Globus pallidus (tissue), 1 donor: ENCODE measurements at regions not wholly inside any gene's neighbourhood (a gene's known extent, or its start where the extent isn't known, plus 50 kb on each side); places are given as distances from the start of the nearest gene placed in this dataset.
A peak's percentile ranks its signal among the peaks of the same experiment; 100 is the strongest.
"Not testable (repeated sequence)": the region's sequence is repeated elsewhere in the genome, so short reads cannot be mapped to it uniquely, and the experiment has no call there.

ENCODE experiments used
- DNase-seq: peaks from one replicate; pipeline ENCODE4 v3.0.0-alpha.2; 2015; ENCODE audit warnings: low spot score

- DNase-seq, result no peak
Measured at GRCh38 chr3:69688400-69688799, 50.9 kb upstream of the MITF start.

- DNase-seq, result no peak
Measured at GRCh38 chr3:69687641-69688040, 51.6 kb upstream of the MITF start.

- no peak for DNase-seq
Measured at GRCh38 chr3:69686056-69686455, 53.2 kb upstream of the MITF start.

GRCh38 chr3:69684309-69684961, 54.8 kb upstream of the MITF start:
- no peak for DNase-seq

- no peak for DNase-seq
Measured at GRCh38 chr3:69683082-69683806, 56.0 kb upstream of the MITF start.

- not testable (repeated sequence) for DNase-seq
Measured at GRCh38 chr3:69677456-69677855, 61.8 kb upstream of the MITF start.

GRCh38 chr3:69675786-69676530, 63.3 kb upstream of the MITF start:
- peak; percentile 71 for DNase-seq

GRCh38 chr3:69674752-69675151, 64.5 kb upstream of the MITF start:
- DNase-seq, result no peak

- peak; percentile 77 for DNase-seq
Measured at GRCh38 chr3:69671082-69671952, 67.9 kb upstream of the MITF start.

GRCh38 chr3:69669070-69669469, 70.2 kb upstream of the MITF start:
- no peak for DNase-seq

- no peak for DNase-seq
Measured at GRCh38 chr3:69665026-69665737, 74.1 kb upstream of the MITF start.

- DNase-seq, result no peak
Measured at GRCh38 chr3:69660631-69661030, 78.6 kb upstream of the MITF start.

GRCh38 chr3:69659180-69659910, 79.9 kb upstream of the MITF start:
- DNase-seq, result no peak

- no peak for DNase-seq
Measured at GRCh38 chr3:69658514-69659140, 80.6 kb upstream of the MITF start.

GRCh38 chr3:69657030-69657429, 82.2 kb upstream of the MITF start:
- not testable (repeated sequence) for DNase-seq

- DNase-seq, result no peak
Measured at GRCh38 chr3:69651765-69652164, 87.5 kb upstream of the MITF start.

GRCh38 chr3:69650066-69650419, 89.2 kb upstream of the MITF start:
- DNase-seq, result no peak

- no peak for DNase-seq
Measured at GRCh38 chr3:69649120-69650065, 89.9 kb upstream of the MITF start.

GRCh38 chr3:69648126-69648525, 91.1 kb upstream of the MITF start:
- no peak for DNase-seq
